Endothelial cell of umbilical vein (primary cell): ENCODE measurements at regions not wholly inside any gene's neighbourhood (a gene's known extent, or its start where the extent isn't known, plus 50 kb on each side); places are given as distances from the start of the nearest gene placed in this dataset.

ENCODE experiments used
- BruUV-seq: library from RNA; stranded (reverse); fragments of 400-500 nt; replicated peaks from 2 replicates; lab custom pipeline; 2021; lab: Mats Ljungman, UMichigan
- CTCF ChIA-PET: fragments of 300-600, 350-600 bp; sonication (Branson Sonifier 250); formaldehyde crosslinking; loops from one replicate; lab custom pipeline; 2021; ENCODE audit warnings: antibody characterized with exemption, inconsistent platforms; lab: Charles Lee
- POLR2A ChIA-PET: fragments of 300-600, 350-600 bp; sonication (Branson Sonifier 250); formaldehyde crosslinking; loops from one replicate; lab custom pipeline; 2021; ENCODE audit warnings: antibody characterized with exemption, inconsistent platforms; lab: Charles Lee
- DNase-seq: peaks from one replicate; pipeline ENCODE4 v3.0.0-alpha.2; 2011; ENCODE audit warnings: low read depth, low spot score
- FAIRE-seq: peaks from 2 replicates; lab custom pipeline; 2011; peaks lifted over from hg19 to GRCh38; lab: Jason Lieb, UNC
- H2AFZ ChIP-seq: 2 replicates; pipeline ENCODE4 v1.6.0; 2012; ENCODE audit warnings: low read depth, low read length, control low read depth, inconsistent platforms
- H3K27ac ChIP-seq: 2 replicates; pipeline ENCODE4 v1.5.1; 2011; ENCODE audit warnings: low read depth, mild to moderate bottlenecking, control low read depth, low read length, moderate library complexity; ENCODE audit not compliant: insufficient read depth
- H3K27me3 ChIP-seq, 2 experiments: 2 replicates each; pipeline versions ENCODE4 v1.6.0 to v1.6.1; 2011; ENCODE audit warnings: low read length in 2 of 2, mixed read lengths in 1 of 2; ENCODE audit not compliant: control insufficient read depth in 2 of 2, insufficient read depth in 2 of 2
- H3K36me3 ChIP-seq, 2 experiments: 2 replicates in 1 of 2; 3 replicates in 1 of 2; pipeline ENCODE4 v1.5.1; 2011; ENCODE audit warnings: low read length in 2 of 2, mild to moderate bottlenecking in 1 of 2, moderate library complexity in 1 of 2; ENCODE audit not compliant: control insufficient read depth in 2 of 2, insufficient read depth in 2 of 2; ENCODE audit errors: extremely low read depth in 1 of 2
- H3K4me1 ChIP-seq: 3 replicates; pipeline ENCODE4 v1.5.1; 2011; ENCODE audit warnings: mild to moderate bottlenecking, low read length; ENCODE audit not compliant: control insufficient read depth, insufficient read depth; ENCODE audit errors: extremely low read depth
- H3K4me2 ChIP-seq: 2 replicates; pipeline ENCODE4 v1.6.1; 2011; ENCODE audit warnings: low read length, control low read depth, mixed read lengths; ENCODE audit not compliant: insufficient read depth
- H3K4me3 ChIP-seq, 3 experiments: fragments of 200-600 bp in 1 of 3; sonication (generic), shearing (Covaris generic) in 1 of 3; replicated peaks in 1 of 3; 2 replicates each; pipeline ENCODE4 v1.5.1; 2011 to 2016; ENCODE audit warnings: control low read depth in 3 of 3, low read length in 3 of 3, mild to moderate bottlenecking in 2 of 3, inconsistent platforms in 1 of 3, low read depth in 1 of 3, moderate library complexity in 1 of 3; ENCODE audit not compliant: insufficient read depth in 1 of 3
- H3K79me2 ChIP-seq: 2 replicates; pipeline ENCODE4 v1.6.0; 2012; ENCODE audit warnings: low read length, inconsistent platforms; ENCODE audit not compliant: control insufficient read depth, insufficient read depth
- H3K9ac ChIP-seq: replicated peaks from 2 replicates; pipeline ENCODE3; 2011; ENCODE audit warnings: low read length, control low read depth; ENCODE audit not compliant: insufficient read depth; ENCODE audit errors: extremely low read depth
- H3K9me1 ChIP-seq: replicated peaks from 3 replicates; pipeline ENCODE4 v1.6.0; 2011; ENCODE audit warnings: mild to moderate bottlenecking, low read length; ENCODE audit not compliant: control insufficient read depth, insufficient read depth; ENCODE audit errors: extremely low read depth
- H3K9me3 ChIP-seq: replicated peaks from 2 replicates; pipeline ENCODE4 v1.5.1; 2012; ENCODE audit warnings: low read length, inconsistent platforms; ENCODE audit not compliant: control insufficient read depth, insufficient read depth
- H4K20me1 ChIP-seq: replicated peaks from 2 replicates; pipeline ENCODE3; 2011; ENCODE audit warnings: mild to moderate bottlenecking, low read length; ENCODE audit not compliant: control insufficient read depth, insufficient read depth; ENCODE audit errors: extremely low read depth
- CTCF ChIP-seq, 2 donors: IDR thresholded peaks; 1 replicate in 1 of 2; 2 replicates in 1 of 2; pipeline ENCODE4 v1.5.1; 2011; ENCODE audit warnings: low read length in 2 of 2, mild to moderate bottlenecking in 2 of 2, moderate library complexity in 2 of 2, control low read depth in 1 of 2, inconsistent platforms in 1 of 2, low read depth in 1 of 2; ENCODE audit not compliant: insufficient read depth in 1 of 2; ENCODE audit errors: extremely low read depth in 1 of 2
- EZH2 ChIP-seq: IDR thresholded peaks from 2 replicates; pipeline ENCODE4 v1.6.1; 2012; ENCODE audit warnings: borderline replicate concordance, low read depth, mild to moderate bottlenecking, moderate library complexity, low read length, inconsistent platforms; ENCODE audit not compliant: severe bottlenecking
- FOS ChIP-seq: IDR thresholded peaks from 2 replicates; pipeline ENCODE4 v1.6.1; 2011; ENCODE audit warnings: mild to moderate bottlenecking, low read length, moderate library complexity, borderline replicate concordance; ENCODE audit not compliant: insufficient read depth
- GATA2 ChIP-seq: IDR thresholded peaks from 2 replicates; pipeline ENCODE4 v1.7.0; 2011; ENCODE audit warnings: low read depth, mild to moderate bottlenecking, moderate library complexity, mixed read lengths, low read length; ENCODE audit not compliant: insufficient read length, insufficient read depth
- JUN ChIP-seq: IDR thresholded peaks from 2 replicates; pipeline ENCODE4 v1.6.1; 2011; ENCODE audit warnings: borderline replicate concordance, low read depth; ENCODE audit not compliant: insufficient read length, insufficient read depth
- MYC ChIP-seq: IDR thresholded peaks from one replicate; pipeline ENCODE4 v1.6.1; 2011; ENCODE audit warnings: mild to moderate bottlenecking, low read depth, low read length
- POLR2A ChIP-seq: IDR thresholded peaks from 2 replicates; pipeline ENCODE4 v1.6.1; 2012; ENCODE audit warnings: low read depth, mild to moderate bottlenecking, control low read depth, low read length
- POLR2AphosphoS5 ChIP-seq: IDR thresholded peaks from 2 replicates; pipeline ENCODE4 v1.6.1; 2012; ENCODE audit warnings: low read depth, mild to moderate bottlenecking, control low read depth, low read length, moderate library complexity; ENCODE audit not compliant: insufficient read depth
- dilution Hi-C: fragments of 300-500 bp; cut with MboI; formaldehyde crosslinking; loops from one replicate; pipeline ENCODE4 v1.15.0; 2019; ENCODE audit warnings: low sequenced_read_pairs; ENCODE audit not compliant: extremely low pct_ligation_motif_present
- intact Hi-C: fragments of 100-400 bp; cut with micrococcal nuclease; formaldehyde crosslinking; loops from one replicate; pipeline ENCODE4 v1.10.0; 2022
- TF ChIP-seq, protein P1 (sequence below): IDR thresholded peaks from 2 replicates; pipeline ENCODE4 v1.6.1; 2011; ENCODE audit not compliant: insufficient read depth, insufficient read length

- FAIRE-seq (no peak), DNase-seq (no peak)
- Histone ChIP-seq H3K9me1 (no peaks in the 10 kb centered on the region), H3K79me2 (no peaks in the 10 kb centered on the region), H3K9me3 (peaks cover 2% of the 10 kb centered on the region), H3K36me3 (no peaks in the 10 kb centered on the region), H3K27ac (no peak overlapping the region), H3K4me2 (no peak overlapping the region), H3K27me3 (no peaks in the 10 kb centered on the region), H3K4me1 (no peaks in the 10 kb centered on the region), H4K20me1 (no peaks in the 10 kb centered on the region), H3K4me3 (no peak overlapping the region), H3K9ac (no peak overlapping the region), H2AFZ (no peak overlapping the region)
- intact Hi-C loops = no loop called here
- POLR2A ChIA-PET = no interaction called here
- CTCF ChIA-PET = no interaction called here
- dilution Hi-C loops = no loop called here
- BruUV-seq = no TSS peak
- TF ChIP-seq, protein P1, sequence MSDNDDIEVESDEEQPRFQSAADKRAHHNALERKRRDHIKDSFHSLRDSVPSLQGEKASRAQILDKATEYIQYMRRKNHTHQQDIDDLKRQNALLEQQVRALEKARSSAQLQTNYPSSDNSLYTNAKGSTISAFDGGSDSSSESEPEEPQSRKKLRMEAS = no peak
- TF ChIP-seq CTCF (IDR thresholded peaks at IDR 0.05; ENCODE audit: extremely low read depth in 1 of 2, insufficient read depth in 1 of 2, low read depth in 1 of 2, low read length in 2 of 2) = no peak
- no peak for TF ChIP-seq EZH2
- no peak for TF ChIP-seq JUN
These were observed 275.7 kb downstream of the TCERG1L start for GRCh38 chr10:131035779-131036178.

- TF ChIP-seq, protein P1 = no peak
- TF ChIP-seq MYC (no peak), POLR2A (no peak), FOS (no peak), JUN (no peak), CTCF (IDR thresholded peaks at IDR 0.05; ENCODE audit: extremely low read depth in 1 of 2, insufficient read depth in 1 of 2, low read depth in 1 of 2, low read length in 2 of 2) (no peak), EZH2 (no peak), GATA2 (no peak), POLR2AphosphoS5 (no peak)
- H4K20me1 ChIP-seq = no peaks in the 10 kb centered on the region
- H3K9me3 ChIP-seq = peaks cover 2% of the 10 kb centered on the region
- H3K4me2 ChIP-seq = no peak overlapping the region
- intact Hi-C loops (no loop called here), dilution Hi-C loops (no loop called here)
- H3K27me3 ChIP-seq = no peaks in the 10 kb centered on the region
- H3K9me1 ChIP-seq = no peaks in the 10 kb centered on the region
- CTCF ChIA-PET = no interaction called here
- H3K79me2 ChIP-seq = no peaks in the 10 kb centered on the region
- H3K4me1 ChIP-seq = no peaks in the 10 kb centered on the region
- no peak overlapping the region for H3K9ac ChIP-seq
- no TSS peak for BruUV-seq
- POLR2A ChIA-PET = no interaction called here
- no peak for FAIRE-seq
- H3K36me3 ChIP-seq = no peaks in the 10 kb centered on the region
- H2AFZ ChIP-seq = no peak overlapping the region
- H3K4me3 ChIP-seq = no peak overlapping the region
- H3K27ac ChIP-seq = no peak overlapping the region
- DNase-seq = no peak
These were observed 273.5 kb downstream of the TCERG1L start for GRCh38 chr10:131038056-131038455.
